WERI-Rb-1 (cell line): ENCODE measurements at regions not wholly inside any gene's neighbourhood (a gene's known extent, or its start where the extent isn't known, plus 50 kb on each side); places are given as distances from the start of the nearest gene placed in this dataset.

ENCODE experiments used
- DNase-seq: peaks from one replicate; pipeline ENCODE4 v3.0.0-alpha.2; 2020
- H3K27ac ChIP-seq: fragments of 250-450 bp; sonication (Bioruptor Pico); 2 replicates; pipeline ENCODE4 v1.5.1; 2020; ENCODE audit warnings: mild to moderate bottlenecking, moderate library complexity
- H3K27me3 ChIP-seq: fragments of 250-450 bp; sonication (Bioruptor Pico); 2 replicates; pipeline ENCODE4 v1.5.1; 2021; ENCODE audit warnings: mild to moderate bottlenecking, low read depth, moderate library complexity; ENCODE audit not compliant: insufficient read depth, severe bottlenecking
- H3K36me3 ChIP-seq: fragments of 250-450 bp; sonication (Bioruptor Pico); 2 replicates; pipeline ENCODE4 v1.5.1; 2020; ENCODE audit warnings: mild to moderate bottlenecking, moderate library complexity
- H3K4me3 ChIP-seq: 2 replicates; pipeline ENCODE4 v1.5.1; 2011; ENCODE audit warnings: low read depth, mild to moderate bottlenecking, control low read depth, low read length
- H3K9me3 ChIP-seq: fragments of 250-450 bp; sonication (Bioruptor Pico); 2 replicates; pipeline ENCODE4 v1.5.1; 2021; ENCODE audit warnings: mild to moderate bottlenecking, moderate library complexity; ENCODE audit not compliant: severe bottlenecking
- TF ChIP-seq, protein P1 (sequence below): IDR thresholded peaks from 2 replicates; pipeline ENCODE4 v1.5.1; 2011; ENCODE audit warnings: low read depth, mild to moderate bottlenecking, control low read depth, inconsistent platforms, low read length

DNA sequence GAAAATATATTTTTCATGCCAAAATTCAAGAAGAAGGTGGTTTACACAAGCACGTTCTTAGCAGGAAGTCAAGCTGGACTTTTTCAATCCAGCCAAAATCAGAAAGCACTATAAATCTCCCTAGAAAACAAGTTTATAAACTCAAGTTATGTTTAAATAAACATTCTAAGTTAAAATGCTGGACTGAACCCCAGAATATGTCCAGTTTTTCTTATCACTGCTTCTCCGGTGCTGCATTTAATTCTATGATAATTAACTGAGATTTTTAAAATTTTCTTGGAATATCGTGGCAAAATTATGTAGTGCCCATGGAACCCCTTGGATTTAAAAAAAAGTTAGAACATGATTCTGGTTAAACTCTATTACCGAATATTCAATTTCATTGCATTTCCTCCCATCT lies 218.2 kb upstream of the MDFIC2 start:
- Histone ChIP-seq H3K9me3 (no peaks in the 10 kb centered on the region), H3K27ac (no peak overlapping the region), H3K27me3 (no peaks in the 10 kb centered on the region), H3K4me3 (no peak overlapping the region), H3K36me3 (no peaks in the 10 kb centered on the region)
- TF ChIP-seq, protein P1, sequence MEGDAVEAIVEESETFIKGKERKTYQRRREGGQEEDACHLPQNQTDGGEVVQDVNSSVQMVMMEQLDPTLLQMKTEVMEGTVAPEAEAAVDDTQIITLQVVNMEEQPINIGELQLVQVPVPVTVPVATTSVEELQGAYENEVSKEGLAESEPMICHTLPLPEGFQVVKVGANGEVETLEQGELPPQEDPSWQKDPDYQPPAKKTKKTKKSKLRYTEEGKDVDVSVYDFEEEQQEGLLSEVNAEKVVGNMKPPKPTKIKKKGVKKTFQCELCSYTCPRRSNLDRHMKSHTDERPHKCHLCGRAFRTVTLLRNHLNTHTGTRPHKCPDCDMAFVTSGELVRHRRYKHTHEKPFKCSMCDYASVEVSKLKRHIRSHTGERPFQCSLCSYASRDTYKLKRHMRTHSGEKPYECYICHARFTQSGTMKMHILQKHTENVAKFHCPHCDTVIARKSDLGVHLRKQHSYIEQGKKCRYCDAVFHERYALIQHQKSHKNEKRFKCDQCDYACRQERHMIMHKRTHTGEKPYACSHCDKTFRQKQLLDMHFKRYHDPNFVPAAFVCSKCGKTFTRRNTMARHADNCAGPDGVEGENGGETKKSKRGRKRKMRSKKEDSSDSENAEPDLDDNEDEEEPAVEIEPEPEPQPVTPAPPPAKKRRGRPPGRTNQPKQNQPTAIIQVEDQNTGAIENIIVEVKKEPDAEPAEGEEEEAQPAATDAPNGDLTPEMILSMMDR, result no peak
- DNase-seq, result no peak

DNA sequence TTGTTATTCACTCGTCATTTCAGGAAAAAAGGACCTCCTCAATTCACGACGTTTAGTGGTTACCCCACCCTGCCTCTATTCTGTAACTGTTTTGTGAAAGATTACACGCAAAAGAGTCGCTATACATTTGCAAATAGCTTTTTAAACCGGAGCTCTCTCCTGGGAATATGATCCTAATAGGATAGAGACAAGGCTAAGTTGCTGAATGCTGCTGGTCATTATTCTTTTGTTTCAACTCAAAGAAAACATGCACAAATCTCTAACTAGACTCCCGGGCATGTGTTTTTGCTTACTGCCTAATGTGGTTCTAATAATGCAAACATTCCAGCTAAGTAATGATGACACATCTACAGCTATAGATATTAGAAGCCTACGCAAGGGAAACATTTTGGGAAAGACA lies 214.6 kb upstream of the MDFIC2 start:
- Histone ChIP-seq H3K4me3 (no peak overlapping the region), H3K27me3 (no peaks in the 10 kb centered on the region), H3K27ac (no peak overlapping the region), H3K9me3 (no peaks in the 10 kb centered on the region), H3K36me3 (no peaks in the 10 kb centered on the region)
- DNase-seq, result no peak
- TF ChIP-seq, protein P1, result no peak

DNA sequence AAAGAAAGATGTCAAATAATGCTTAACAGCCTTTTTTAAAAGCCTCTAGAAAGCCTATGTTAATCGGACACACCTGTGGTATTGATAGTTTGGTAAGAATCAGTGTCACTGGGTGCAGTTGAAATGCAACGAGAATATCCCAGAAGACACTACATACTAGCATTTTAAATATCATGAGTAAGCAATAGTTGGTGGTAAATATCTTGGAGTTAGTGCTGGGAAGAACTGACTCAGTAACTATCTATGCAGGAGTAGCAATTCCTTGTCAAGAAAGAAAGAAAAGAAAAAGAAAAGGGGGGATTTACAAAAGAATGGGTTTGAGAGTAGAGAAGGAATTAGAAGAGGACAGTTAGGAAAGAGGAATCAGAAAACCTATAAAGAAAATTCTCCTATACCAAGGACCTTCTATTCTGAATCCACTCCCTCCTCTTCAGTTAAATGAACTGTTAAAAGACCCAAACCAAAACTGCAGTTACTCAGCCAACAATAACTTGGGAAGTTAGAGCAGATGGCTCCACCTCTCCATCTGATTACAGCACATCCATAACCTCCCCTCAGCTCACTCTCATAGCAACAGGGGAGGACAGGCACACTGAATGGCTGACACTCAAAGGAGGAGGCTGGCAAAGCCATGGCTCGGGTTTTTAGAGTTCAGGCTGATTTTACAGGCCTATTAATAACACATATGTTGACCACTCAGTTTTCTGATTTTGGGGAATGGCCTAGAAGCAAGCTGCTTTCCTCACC lies 207.6 kb upstream of the MDFIC2 start:
- no peak for DNase-seq
- H3K27ac ChIP-seq, result no peak overlapping the region
- peaks cover 2% of the 10 kb centered on the region for H3K27me3 ChIP-seq
- no peak overlapping the region for H3K4me3 ChIP-seq
- H3K36me3 ChIP-seq, result no peaks in the 10 kb centered on the region
- TF ChIP-seq, protein P1, result no peak
- H3K9me3 ChIP-seq, result no peaks in the 10 kb centered on the region

DNA sequence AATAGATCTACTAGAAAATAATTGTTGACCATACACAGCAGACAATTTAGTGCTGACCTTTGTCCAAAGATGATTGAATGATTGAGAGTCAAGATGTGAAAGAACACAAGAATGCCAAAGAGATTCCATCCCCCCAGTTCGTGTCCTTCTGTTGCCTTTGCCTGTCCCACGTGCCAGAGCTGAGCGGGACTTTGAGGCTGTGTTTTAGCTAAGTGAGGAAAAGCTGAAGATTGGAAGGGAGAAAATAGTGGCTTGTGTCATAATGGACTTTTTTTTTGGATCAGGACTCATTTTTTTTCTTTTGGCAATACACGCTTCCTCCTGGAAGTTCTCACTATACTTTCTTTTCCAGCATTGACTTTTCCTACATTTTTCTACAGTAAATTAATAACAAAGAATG lies 206.6 kb upstream of the MDFIC2 start:
- TF ChIP-seq, protein P1, result no peak
- H3K27ac ChIP-seq, result no peak overlapping the region
- no peak for DNase-seq
- no peak overlapping the region for H3K4me3 ChIP-seq
- peaks cover 2% of the 10 kb centered on the region for H3K27me3 ChIP-seq
- no peaks in the 10 kb centered on the region for H3K9me3 ChIP-seq
- H3K36me3 ChIP-seq, result no peaks in the 10 kb centered on the region

DNA sequence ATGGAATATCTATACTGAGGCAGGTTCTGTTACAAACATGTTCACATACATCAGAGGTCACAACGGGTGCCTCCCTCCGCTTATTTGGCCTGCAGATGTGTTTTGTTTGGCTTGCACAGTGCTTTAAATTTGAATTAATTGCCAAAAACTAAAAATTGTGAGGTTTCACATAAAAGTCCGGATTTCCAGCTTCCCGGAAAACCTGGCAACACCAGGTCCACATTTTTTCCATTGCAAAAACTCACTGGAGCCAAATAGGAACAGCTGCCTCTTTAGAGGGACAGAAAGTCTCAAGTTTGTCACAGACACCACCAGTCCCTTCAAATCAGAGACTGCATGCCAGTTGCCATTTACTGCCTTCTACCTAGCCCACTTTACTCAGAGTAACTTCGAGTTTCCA lies 205.9 kb upstream of the MDFIC2 start:
- DNase-seq, result no peak
- H3K9me3 ChIP-seq, result no peaks in the 10 kb centered on the region
- H3K27me3 ChIP-seq, result peaks cover 4% of the 10 kb centered on the region
- H3K27ac ChIP-seq, result no peak overlapping the region
- TF ChIP-seq, protein P1, result no peak
- H3K4me3 ChIP-seq, result no peak overlapping the region
- no peaks in the 10 kb centered on the region for H3K36me3 ChIP-seq
